Neural cell (in vitro differentiated cells): ENCODE measurements at regions not wholly inside any gene's neighbourhood (a gene's known extent, or its start where the extent isn't known, plus 50 kb on each side); places are given as distances from the start of the nearest gene placed in this dataset.

Source experiments
- EP300 ChIP-seq: fragments of 450-650 bp; conservative IDR thresholded peaks from 2 replicates; pipeline ENCODE4 v1.6.1; 2014; ENCODE audit warnings: antibody characterized with exemption, mild to moderate bottlenecking, moderate library complexity; ENCODE audit not compliant: poor library complexity, severe bottlenecking
- SMC3 ChIP-seq: fragments of 450-650 bp; conservative IDR thresholded peaks from 2 replicates; pipeline ENCODE4 v1.6.1; 2014; ENCODE audit warnings: antibody characterized with exemption, mild to moderate bottlenecking, moderate library complexity; ENCODE audit not compliant: poor library complexity
- TF ChIP-seq, protein P1 (sequence below): IDR thresholded peaks from 2 replicates; pipeline ENCODE4 v1.6.1; 2012; ENCODE audit warnings: borderline replicate concordance
- TF ChIP-seq, protein P2 (sequence below): fragments of 450-650 bp; IDR thresholded peaks from 2 replicates; pipeline ENCODE4 v1.5.1; 2014; ENCODE audit warnings: antibody characterized with exemption, mild to moderate bottlenecking, moderate library complexity; ENCODE audit not compliant: poor library complexity, severe bottlenecking

DNA sequence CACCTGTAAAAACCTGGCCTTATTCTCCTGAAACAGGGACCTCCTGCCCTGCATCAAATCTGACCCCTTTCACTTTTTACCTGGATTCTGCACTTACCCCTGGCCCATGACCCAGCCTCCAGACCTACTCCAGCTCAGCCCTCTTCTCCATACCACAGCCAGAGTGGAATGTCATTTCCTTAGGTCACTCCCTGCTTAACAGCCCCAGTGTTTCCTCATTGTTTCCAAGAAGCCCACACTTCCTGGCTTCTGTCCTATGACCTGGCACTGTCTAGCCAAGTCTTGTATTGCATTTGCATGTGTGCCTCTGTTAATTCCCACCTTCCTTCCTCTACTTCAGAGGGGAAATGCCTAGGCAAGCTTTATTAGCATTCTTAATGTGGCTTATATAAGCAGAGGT is 51.4 kb upstream of the TRIB2 start:
- TF ChIP-seq, protein P1, sequence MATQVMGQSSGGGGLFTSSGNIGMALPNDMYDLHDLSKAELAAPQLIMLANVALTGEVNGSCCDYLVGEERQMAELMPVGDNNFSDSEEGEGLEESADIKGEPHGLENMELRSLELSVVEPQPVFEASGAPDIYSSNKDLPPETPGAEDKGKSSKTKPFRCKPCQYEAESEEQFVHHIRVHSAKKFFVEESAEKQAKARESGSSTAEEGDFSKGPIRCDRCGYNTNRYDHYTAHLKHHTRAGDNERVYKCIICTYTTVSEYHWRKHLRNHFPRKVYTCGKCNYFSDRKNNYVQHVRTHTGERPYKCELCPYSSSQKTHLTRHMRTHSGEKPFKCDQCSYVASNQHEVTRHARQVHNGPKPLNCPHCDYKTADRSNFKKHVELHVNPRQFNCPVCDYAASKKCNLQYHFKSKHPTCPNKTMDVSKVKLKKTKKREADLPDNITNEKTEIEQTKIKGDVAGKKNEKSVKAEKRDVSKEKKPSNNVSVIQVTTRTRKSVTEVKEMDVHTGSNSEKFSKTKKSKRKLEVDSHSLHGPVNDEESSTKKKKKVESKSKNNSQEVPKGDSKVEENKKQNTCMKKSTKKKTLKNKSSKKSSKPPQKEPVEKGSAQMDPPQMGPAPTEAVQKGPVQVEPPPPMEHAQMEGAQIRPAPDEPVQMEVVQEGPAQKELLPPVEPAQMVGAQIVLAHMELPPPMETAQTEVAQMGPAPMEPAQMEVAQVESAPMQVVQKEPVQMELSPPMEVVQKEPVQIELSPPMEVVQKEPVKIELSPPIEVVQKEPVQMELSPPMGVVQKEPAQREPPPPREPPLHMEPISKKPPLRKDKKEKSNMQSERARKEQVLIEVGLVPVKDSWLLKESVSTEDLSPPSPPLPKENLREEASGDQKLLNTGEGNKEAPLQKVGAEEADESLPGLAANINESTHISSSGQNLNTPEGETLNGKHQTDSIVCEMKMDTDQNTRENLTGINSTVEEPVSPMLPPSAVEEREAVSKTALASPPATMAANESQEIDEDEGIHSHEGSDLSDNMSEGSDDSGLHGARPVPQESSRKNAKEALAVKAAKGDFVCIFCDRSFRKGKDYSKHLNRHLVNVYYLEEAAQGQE = no peak
- TF ChIP-seq EP300 (no peak), SMC3 (no peak)
- TF ChIP-seq, protein P2, sequence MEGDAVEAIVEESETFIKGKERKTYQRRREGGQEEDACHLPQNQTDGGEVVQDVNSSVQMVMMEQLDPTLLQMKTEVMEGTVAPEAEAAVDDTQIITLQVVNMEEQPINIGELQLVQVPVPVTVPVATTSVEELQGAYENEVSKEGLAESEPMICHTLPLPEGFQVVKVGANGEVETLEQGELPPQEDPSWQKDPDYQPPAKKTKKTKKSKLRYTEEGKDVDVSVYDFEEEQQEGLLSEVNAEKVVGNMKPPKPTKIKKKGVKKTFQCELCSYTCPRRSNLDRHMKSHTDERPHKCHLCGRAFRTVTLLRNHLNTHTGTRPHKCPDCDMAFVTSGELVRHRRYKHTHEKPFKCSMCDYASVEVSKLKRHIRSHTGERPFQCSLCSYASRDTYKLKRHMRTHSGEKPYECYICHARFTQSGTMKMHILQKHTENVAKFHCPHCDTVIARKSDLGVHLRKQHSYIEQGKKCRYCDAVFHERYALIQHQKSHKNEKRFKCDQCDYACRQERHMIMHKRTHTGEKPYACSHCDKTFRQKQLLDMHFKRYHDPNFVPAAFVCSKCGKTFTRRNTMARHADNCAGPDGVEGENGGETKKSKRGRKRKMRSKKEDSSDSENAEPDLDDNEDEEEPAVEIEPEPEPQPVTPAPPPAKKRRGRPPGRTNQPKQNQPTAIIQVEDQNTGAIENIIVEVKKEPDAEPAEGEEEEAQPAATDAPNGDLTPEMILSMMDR = no peak
